ES-I3 (cell line): ENCODE measurements at regions not wholly inside any gene's neighbourhood (a gene's known extent, or its start where the extent isn't known, plus 50 kb on each side); places are given as distances from the start of the nearest gene placed in this dataset.
"Not testable (repeated sequence)": the region's sequence is repeated elsewhere in the genome, so short reads cannot be mapped to it uniquely, and the experiment has no call there.

Experiments
- H3K36me3 ChIP-seq: 2 replicates; pipeline ENCODE4 v1.6.1; 2013; ENCODE audit warnings: mild to moderate bottlenecking, low read length, control low read depth, moderate library complexity; ENCODE audit not compliant: insufficient read depth
- H3K4me1 ChIP-seq: 2 replicates; pipeline ENCODE4 v1.6.1; 2013; ENCODE audit warnings: mild to moderate bottlenecking, control low read depth, low read length; ENCODE audit not compliant: insufficient read depth
- H3K9ac ChIP-seq: 2 replicates; pipeline ENCODE4 v1.6.1; 2013; ENCODE audit warnings: low read depth, mild to moderate bottlenecking, low read length, moderate library complexity
- H3K9me3 ChIP-seq: 2 replicates; pipeline ENCODE4 v1.6.1; 2013; ENCODE audit warnings: mild to moderate bottlenecking, low read length, moderate library complexity; ENCODE audit not compliant: control insufficient read depth, insufficient read depth

DNA sequence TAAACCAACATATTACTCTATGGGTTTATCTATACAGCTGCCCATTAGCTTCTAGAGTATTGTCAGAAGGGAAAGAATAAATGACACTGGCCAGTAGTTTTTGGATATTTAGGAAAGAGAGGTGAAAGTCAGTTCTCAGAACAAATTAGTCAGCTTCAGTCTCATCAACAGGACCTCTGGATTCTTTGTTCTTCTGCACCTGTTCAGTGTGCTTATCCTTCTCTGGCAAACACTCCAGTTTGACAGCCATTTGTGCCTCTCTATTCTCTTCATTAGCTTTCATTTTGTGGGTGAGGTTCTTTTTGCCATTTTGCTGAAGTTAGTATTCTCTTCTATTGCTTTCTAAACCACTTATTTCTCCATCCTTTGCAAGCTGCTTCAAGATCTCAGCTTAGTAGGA is 107.0 kb downstream of the PCDH18 start:
- no peaks in the 10 kb centered on the region for H3K4me1 ChIP-seq
- H3K9ac ChIP-seq = no peak overlapping the region
- H3K36me3 ChIP-seq = no peaks in the 10 kb centered on the region; the same call in 1 of the 2 replicates
- H3K9me3 ChIP-seq = no peaks in the 10 kb centered on the region; the same call in 1 of the 2 replicates

GRCh38 chr4:137422666-137423065 is 109.6 kb downstream of the PCDH18 start:
- Histone ChIP-seq H3K4me1 (0 out of 2 replicates have a peak, but pooled peaks cover 6% of the 10 kb centered on the region), H3K9ac (no peak overlapping the region), H3K9me3 (no peaks in the 10 kb centered on the region; the same call in 1 of the 2 replicates), H3K36me3 (no peaks in the 10 kb centered on the region)

DNA sequence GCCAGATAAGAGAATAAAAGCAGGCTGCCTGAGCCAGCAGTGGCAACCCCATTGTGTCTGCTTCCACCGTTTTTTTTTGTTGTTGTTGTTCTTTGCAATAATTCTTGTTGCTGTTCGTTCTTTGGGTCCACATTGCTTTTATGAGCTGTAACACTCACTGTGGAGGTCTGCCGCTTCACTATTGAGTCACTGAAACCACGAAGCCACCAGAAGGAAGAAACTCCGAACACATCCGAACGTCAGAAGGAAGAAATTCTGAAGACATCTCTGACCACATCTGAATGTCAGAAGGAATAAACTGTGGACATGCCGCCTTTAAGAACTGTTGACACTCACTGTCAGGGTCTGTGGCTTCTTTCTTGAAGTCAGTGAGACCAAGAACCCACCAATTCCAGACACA is 110.5 kb downstream of the PCDH18 start:
- H3K9ac ChIP-seq = no peak overlapping the region
- H3K9me3 ChIP-seq = no peaks in the 10 kb centered on the region; the same call in 1 of the 2 replicates

DNA sequence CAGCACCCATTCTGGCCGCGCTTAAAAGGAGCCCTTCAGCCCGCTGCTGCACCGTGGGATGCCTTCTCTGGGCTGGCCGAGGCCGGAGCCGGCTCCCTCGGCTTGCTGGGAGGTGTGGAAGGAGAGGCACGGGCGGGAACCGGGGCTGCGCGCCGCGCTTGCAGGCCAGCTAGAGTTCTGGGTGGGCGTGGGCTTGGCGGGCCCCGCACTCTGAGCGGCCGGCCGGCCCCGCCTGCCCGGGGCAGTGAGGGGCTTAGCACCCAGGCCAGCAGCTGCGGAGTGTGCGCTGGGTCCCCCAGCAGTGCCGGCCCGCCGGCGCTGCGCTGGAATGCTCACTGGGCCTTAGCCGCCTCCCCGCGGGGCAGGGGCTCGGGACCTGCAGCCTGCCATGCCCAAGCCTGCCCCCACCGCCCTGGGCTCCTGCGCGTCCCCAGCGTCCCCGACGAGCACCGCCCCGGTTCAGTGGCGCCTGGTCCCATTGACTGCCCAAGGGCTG is 111.3 kb downstream of the PCDH18 start:
- Histone ChIP-seq H3K4me1 (0 out of 2 replicates have a peak, but pooled peaks cover 6% of the 10 kb centered on the region), H3K9me3 (no peaks in the 10 kb centered on the region; the same call in 1 of the 2 replicates), H3K9ac (peak overlapping the region; percentile 65), H3K36me3 (no peaks in the 10 kb centered on the region)

More for the DNA sequence above, 110.5 kb downstream of the PCDH18 start:
- no peaks in the 10 kb centered on the region for H3K36me3 ChIP-seq
- 0 out of 2 replicates have a peak, but pooled peaks cover 6% of the 10 kb centered on the region for H3K4me1 ChIP-seq

- Histone ChIP-seq H3K36me3 (no peaks in the 10 kb centered on the region), H3K9ac (no peak overlapping the region), H3K4me1 (0 out of 2 replicates have a peak, but pooled peaks cover 6% of the 10 kb centered on the region)
Observed at GRCh38 chr4:137417676-137418075, 114.6 kb downstream of the PCDH18 start.

DNA sequence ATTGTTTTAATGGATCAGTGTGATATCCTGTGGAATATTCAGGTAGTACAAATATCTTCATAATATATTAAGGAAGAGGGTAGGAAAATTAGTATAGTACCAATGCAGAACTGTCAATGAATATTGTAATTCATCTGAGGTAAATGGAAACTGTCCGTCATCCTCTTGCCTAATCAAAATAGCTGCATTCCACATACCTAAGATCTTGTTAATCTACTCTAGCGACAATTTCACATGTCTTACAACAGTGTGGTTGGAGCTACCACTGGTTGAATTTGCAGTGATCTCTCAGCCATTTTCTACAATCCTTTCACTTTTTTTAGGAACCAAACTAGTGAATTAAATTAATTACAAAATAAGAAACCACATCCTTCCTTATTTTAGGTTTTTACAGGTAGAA is 117.5 kb downstream of the PCDH18 start:
- no peak overlapping the region for H3K9ac ChIP-seq
- H3K36me3 ChIP-seq = no peaks in the 10 kb centered on the region
- 0 out of 2 replicates have a peak, but pooled peaks cover 6% of the 10 kb centered on the region for H3K4me1 ChIP-seq
- no peaks in the 10 kb centered on the region; the same call in 1 of the 2 replicates for H3K9me3 ChIP-seq

More at GRCh38 chr4:137417676-137418075, 114.6 kb downstream of the PCDH18 start:
- no peaks in the 10 kb centered on the region; the same call in 1 of the 2 replicates for H3K9me3 ChIP-seq

GRCh38 chr4:137408527-137409177 is 123.6 kb downstream of the PCDH18 start:
- Histone ChIP-seq H3K4me1 (no peaks in the 10 kb centered on the region), H3K36me3 (no peaks in the 10 kb centered on the region), H3K9me3 (no peaks in the 10 kb centered on the region), H3K9ac (no peak overlapping the region)

DNA sequence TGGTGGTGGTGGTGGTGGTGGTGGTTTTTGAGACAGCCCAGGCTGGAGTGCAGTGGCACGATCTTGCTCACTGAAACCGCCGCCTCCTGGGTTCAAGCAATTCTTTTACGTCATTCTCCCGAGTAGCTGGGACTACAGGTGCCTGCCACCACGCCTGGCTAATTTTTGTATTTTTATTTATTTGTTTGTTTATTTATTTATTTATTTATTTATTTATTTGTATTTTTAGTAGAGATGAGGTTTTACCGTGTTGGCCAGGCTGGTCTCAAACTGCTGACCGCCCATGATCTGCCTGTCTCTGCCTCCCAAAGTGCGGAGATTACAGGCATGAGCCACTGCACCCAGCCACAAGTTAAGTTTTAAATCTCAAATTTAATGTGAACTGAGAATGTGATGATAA is 126.5 kb downstream of the PCDH18 start:
- not testable (repeated sequence) for H3K36me3 ChIP-seq, H3K9me3 ChIP-seq, H3K9ac ChIP-seq, H3K4me1 ChIP-seq

GRCh38 chr4:137394018-137394417 is 138.3 kb downstream of the PCDH18 start:
- no peaks in the 10 kb centered on the region for H3K9me3 ChIP-seq
- no peak overlapping the region for H3K9ac ChIP-seq
- H3K4me1 ChIP-seq = no peaks in the 10 kb centered on the region
- H3K36me3 ChIP-seq = no peaks in the 10 kb centered on the region

- Histone ChIP-seq H3K4me1 (no peaks in the 10 kb centered on the region), H3K9me3 (no peaks in the 10 kb centered on the region), H3K9ac (no peak overlapping the region), H3K36me3 (no peaks in the 10 kb centered on the region)
Observed at GRCh38 chr4:137393044-137393443, 139.2 kb downstream of the PCDH18 start.

DNA sequence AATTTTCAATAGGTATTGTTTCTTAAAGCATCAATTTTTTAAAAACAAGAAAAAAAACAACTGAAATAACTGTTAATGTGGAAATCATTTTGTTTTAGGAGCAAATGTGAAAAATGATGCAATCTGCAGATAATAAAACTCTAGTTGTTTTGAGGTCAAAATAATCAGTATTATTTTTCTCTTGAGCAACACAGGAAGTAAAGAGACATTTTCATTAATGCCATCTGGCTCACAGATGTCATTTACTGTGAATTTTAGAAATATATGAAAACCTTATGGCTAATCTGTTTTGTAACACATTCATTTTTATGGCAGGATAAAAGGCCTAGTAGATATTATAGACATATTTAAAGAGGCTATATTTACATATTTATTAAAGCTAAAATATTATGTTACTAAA is 141.6 kb downstream of the PCDH18 start:
- Histone ChIP-seq H3K9me3 (no peaks in the 10 kb centered on the region), H3K4me1 (no peaks in the 10 kb centered on the region), H3K9ac (no peak overlapping the region), H3K36me3 (no peaks in the 10 kb centered on the region)

DNA sequence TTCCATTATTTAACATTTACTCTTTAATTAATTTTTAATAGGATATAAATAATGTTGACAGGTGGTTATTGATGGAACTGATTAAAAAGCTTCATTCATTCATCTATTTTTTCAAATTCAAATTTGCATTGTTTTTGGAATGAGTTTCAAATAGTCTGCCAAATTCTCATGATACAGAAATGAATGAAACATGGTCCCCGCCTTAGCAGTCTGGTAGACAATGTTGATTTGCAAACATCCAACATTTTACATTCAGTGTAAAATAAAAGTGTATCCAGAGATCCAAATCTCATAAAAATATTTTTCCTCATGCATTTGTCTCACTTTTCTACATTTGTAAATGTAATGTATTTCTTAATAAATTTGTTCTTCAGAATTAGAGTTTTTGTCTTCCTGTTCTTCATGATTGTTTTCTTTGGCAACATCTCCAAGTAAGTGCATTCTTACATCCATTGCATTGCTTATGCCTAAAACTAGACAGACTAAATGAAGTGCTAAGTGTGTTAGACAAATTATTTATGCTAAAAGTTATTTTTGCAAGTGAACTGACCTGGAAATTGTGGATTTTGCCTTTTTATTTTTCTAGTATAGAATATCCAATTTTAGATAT is 142.3 kb downstream of the PCDH18 start:
- Histone ChIP-seq H3K9ac (no peak overlapping the region), H3K4me1 (no peaks in the 10 kb centered on the region), H3K9me3 (no peaks in the 10 kb centered on the region), H3K36me3 (no peaks in the 10 kb centered on the region)

- Histone ChIP-seq H3K36me3 (no peaks in the 10 kb centered on the region), H3K4me1 (no peaks in the 10 kb centered on the region), H3K9me3 (no peaks in the 10 kb centered on the region), H3K9ac (no peak overlapping the region)
Observed at GRCh38 chr4:137387924-137388323, 144.4 kb downstream of the PCDH18 start.

DNA sequence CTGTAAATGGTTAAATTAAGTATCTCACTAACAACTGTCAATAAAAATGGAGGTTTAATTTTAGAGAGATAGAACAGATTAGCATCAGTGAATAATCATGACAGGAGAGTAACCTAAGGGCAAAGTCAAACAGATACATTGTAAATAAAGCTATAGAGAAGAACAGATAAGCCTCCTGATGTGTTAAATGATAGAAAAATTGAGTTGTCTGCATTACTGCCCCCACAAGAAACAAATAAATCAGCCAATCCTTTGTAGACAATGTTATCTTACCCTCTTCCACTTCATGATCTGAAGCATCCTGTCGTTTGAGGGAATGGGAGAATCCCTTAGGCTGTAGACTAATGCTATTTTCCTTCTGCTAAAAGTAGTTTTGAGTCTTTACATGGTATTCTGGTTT is 147.8 kb downstream of the PCDH18 start:
- Histone ChIP-seq H3K9ac (no peak overlapping the region), H3K4me1 (no peaks in the 10 kb centered on the region), H3K36me3 (no peaks in the 10 kb centered on the region), H3K9me3 (no peaks in the 10 kb centered on the region)

DNA sequence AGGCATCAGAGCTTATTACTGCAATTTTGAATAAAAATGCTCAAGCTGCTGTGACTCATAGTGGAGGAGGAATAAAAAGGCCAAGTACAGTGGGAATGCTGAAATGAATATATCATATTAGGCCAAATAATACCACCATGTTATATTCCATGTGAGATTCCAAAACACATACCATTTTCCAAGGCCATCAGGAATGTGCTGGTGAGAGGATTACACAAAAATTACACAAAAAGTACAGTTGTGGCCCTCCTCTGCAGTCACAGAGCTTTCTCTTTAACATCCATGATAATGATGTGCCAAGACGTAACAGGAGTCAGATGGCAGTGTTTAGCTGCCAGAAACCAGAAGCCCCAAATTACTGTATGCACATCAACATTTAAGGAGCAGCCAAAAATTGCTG is 153.5 kb downstream of the PCDH18 start:
- no peaks in the 10 kb centered on the region for H3K36me3 ChIP-seq
- H3K9ac ChIP-seq = no peak overlapping the region
- no peaks in the 10 kb centered on the region for H3K9me3 ChIP-seq
- H3K4me1 ChIP-seq = peaks cover 6% of the 10 kb centered on the region; the same call in 1 of the 2 replicates
